ENCODE measurements at regions not wholly inside any gene's neighbourhood (a gene's known extent, or its start where the extent isn't known, plus 50 kb on each side); places are given as distances from the start of the nearest gene placed in this dataset.

GRCh38 chr16:87119748-87120147 lies 197.4 kb downstream of the C16orf95 start:
- TF ChIP-seq CTCF (IDR thresholded peaks at IDR 0.05) = no peak
- TF ChIP-seq POLR2A (IDR thresholded peaks at IDR 0.05) = no peak
